C4-2B (cell line): ENCODE measurements at regions not wholly inside any gene's neighbourhood (a gene's known extent, or its start where the extent isn't known, plus 50 kb on each side); places are given as distances from the start of the nearest gene placed in this dataset.

Source experiments
- H3K27ac ChIP-seq: fragments of 450-650 bp; 2 replicates; pipeline ENCODE4 v1.5.1; 2017
- ZFX ChIP-seq: fragments of 450-650 bp; IDR thresholded peaks from 2 replicates; pipeline ENCODE4 v1.6.1; 2017
- TF ChIP-seq, protein P1 (sequence below): fragments of 450-650 bp; conservative IDR thresholded peaks from 2 replicates; pipeline ENCODE4 v1.5.1; 2017; ENCODE audit warnings: mild to moderate bottlenecking

DNA sequence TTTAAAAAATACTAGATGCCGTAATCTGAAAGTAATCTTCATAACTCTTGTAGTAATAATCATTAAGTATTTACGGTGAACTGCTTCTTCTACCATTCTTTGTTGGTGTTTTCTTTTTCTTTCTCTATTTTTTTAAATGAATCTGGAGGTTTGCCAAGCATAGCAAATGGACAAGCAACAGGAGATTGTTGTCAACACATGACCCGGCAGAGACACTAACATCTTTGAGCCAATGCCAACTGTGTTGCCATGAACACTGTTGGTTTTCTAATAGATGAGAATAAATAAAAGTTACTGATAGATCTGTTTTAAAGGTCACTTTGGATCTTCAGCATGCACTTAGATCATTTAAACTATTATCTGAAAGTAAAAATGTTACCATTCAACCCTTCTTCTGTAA lies 523.6 kb upstream of the EYS start:
- TF ChIP-seq, protein P1, sequence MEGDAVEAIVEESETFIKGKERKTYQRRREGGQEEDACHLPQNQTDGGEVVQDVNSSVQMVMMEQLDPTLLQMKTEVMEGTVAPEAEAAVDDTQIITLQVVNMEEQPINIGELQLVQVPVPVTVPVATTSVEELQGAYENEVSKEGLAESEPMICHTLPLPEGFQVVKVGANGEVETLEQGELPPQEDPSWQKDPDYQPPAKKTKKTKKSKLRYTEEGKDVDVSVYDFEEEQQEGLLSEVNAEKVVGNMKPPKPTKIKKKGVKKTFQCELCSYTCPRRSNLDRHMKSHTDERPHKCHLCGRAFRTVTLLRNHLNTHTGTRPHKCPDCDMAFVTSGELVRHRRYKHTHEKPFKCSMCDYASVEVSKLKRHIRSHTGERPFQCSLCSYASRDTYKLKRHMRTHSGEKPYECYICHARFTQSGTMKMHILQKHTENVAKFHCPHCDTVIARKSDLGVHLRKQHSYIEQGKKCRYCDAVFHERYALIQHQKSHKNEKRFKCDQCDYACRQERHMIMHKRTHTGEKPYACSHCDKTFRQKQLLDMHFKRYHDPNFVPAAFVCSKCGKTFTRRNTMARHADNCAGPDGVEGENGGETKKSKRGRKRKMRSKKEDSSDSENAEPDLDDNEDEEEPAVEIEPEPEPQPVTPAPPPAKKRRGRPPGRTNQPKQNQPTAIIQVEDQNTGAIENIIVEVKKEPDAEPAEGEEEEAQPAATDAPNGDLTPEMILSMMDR, result no peak
- no peak for TF ChIP-seq ZFX

DNA sequence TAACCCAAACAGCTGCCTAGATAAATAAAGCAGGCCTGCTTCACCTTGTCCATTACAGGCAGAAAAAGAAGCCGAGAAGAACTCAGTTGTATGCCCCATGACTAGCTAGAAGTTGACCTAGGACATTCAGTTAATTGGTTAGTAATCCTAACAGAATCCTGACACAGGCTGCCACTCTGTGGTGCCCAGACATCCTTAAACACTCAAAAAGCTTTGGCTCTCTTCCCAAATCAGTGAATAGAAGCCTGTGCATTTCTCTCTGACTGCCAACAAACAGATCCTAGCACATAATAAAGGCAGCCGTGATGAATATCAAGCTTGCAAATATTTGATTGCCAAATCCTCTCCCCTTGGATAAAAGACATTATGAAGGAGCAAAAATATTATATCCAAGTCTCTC lies 519.1 kb upstream of the EYS start:
- TF ChIP-seq ZFX, result no peak
- TF ChIP-seq, protein P1, result no peak
- H3K27ac ChIP-seq, result no peak overlapping the region

More for the DNA sequence above, 523.6 kb upstream of the EYS start:
- H3K27ac ChIP-seq, result no peak overlapping the region

GRCh38 chr6:66210964-66211363 lies 503.9 kb upstream of the EYS start:
- TF ChIP-seq ZFX, result no peak
- TF ChIP-seq, protein P1, result no peak
- no peak overlapping the region for H3K27ac ChIP-seq

DNA sequence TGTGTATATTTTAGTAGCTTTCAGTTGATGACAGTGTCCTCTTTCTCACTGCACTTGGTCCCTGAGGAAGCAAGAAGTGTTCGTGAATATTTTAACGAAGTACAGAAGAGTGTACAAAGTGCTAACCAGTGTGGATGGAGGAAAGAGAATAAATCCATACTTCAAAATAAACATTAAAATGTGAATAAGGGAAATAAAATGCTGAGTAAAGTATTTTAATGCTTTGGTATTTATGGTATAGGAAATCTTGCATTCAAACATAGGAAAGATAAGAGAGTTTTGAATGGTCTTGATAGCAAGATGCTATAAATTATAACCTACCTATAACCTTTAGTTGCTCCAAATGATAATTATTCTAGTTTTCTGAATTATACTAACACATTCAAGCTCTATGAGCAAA lies 493.4 kb upstream of the EYS start:
- H3K27ac ChIP-seq, result no peak overlapping the region
- no peak for TF ChIP-seq ZFX
- TF ChIP-seq, protein P1, result no peak

GRCh38 chr6:66199171-66199570 lies 492.1 kb upstream of the EYS start:
- no peak for TF ChIP-seq ZFX
- TF ChIP-seq, protein P1, result no peak
- H3K27ac ChIP-seq, result no peak overlapping the region

- no peak overlapping the region for H3K27ac ChIP-seq
- TF ChIP-seq, protein P1, result no peak
- no peak for TF ChIP-seq ZFX
These were observed 491.1 kb upstream of the EYS start for GRCh38 chr6:66198062-66198624.

- TF ChIP-seq, protein P1, result no peak
- no peak for TF ChIP-seq ZFX
- no peak overlapping the region for H3K27ac ChIP-seq
These were observed 483.8 kb upstream of the EYS start for GRCh38 chr6:66190858-66191257.
